Panc1 (cell line): ENCODE measurements at regions not wholly inside any gene's neighbourhood (a gene's known extent, or its start where the extent isn't known, plus 50 kb on each side); places are given as distances from the start of the nearest gene placed in this dataset.

Experiments used
- POLR2AphosphoS5 ChIP-seq: IDR thresholded peaks from 2 replicates; pipeline ENCODE4 v1.6.1; 2012; ENCODE audit warnings: mild to moderate bottlenecking, low read depth, low read length, moderate library complexity
- SIN3A ChIP-seq: IDR thresholded peaks from 2 replicates; pipeline ENCODE4 v1.6.1; 2012; ENCODE audit warnings: low read depth, mild to moderate bottlenecking, low read length, moderate library complexity, borderline replicate concordance; ENCODE audit not compliant: insufficient read depth
- TCF7L2 ChIP-seq: IDR thresholded peaks from 2 replicates; pipeline ENCODE4 v1.6.1; 2011; ENCODE audit warnings: mild to moderate bottlenecking, low read depth, low read length, inconsistent platforms
- TF ChIP-seq, protein P1 (sequence below): fragments of 450-650 bp; IDR thresholded peaks from 2 replicates; pipeline ENCODE4 v1.5.1; 2017; ENCODE audit warnings: mild to moderate bottlenecking
- TF ChIP-seq, protein P2 (sequence below), 2 experiments: IDR thresholded peaks; 2 replicates each; pipeline ENCODE4 v1.6.1; 2011 to 2012; ENCODE audit warnings: low read depth in 2 of 2, control low read depth in 1 of 2, low read length in 1 of 2, mild to moderate bottlenecking in 1 of 2, moderate library complexity in 1 of 2; ENCODE audit not compliant: insufficient read depth in 1 of 2

DNA sequence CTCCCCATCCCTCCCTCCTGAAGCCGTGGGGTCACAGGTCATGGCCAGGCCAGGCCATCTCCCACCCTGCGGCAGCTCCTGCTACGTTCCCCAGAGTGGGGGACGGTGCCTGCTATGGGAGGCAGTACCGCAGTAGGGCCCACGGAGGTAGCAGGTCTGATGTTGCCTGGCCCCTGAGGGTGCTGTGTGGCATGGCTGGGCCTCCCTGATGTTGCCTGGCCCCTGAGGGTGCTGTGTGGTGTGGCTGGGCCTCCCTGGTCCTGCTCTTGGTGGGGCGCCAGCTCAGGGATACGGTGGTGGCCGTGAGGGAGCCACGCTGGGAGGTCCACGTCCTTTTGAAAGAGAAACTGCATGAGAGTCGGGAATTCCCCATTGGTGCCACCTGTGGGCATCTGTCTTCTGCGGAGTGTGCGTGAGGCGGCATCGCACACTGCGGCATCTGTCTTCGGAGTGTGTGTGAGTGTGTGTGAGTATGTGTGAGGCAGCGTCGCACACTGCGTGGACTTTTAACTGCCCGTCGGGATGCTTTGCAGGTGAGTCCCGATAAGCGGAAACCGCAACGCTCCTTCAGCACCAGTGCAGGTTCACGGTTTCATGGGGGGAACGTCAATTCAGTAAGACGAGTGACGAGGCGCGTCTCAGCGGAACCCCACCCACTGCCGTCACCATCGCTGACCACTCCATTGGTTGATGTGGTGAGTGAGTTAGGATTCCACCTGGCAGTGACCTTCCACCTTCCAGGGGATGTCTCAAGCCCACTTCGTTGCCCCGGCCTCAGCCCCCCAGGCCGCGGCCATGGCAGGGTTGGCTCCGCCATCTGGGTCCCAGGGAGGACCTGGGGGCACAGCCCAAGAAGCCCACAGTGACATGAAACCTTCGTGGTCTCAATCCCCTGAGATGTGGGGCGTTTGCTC lies 51.2 kb upstream of the CFAP46 start:
- TF ChIP-seq, protein P1, sequence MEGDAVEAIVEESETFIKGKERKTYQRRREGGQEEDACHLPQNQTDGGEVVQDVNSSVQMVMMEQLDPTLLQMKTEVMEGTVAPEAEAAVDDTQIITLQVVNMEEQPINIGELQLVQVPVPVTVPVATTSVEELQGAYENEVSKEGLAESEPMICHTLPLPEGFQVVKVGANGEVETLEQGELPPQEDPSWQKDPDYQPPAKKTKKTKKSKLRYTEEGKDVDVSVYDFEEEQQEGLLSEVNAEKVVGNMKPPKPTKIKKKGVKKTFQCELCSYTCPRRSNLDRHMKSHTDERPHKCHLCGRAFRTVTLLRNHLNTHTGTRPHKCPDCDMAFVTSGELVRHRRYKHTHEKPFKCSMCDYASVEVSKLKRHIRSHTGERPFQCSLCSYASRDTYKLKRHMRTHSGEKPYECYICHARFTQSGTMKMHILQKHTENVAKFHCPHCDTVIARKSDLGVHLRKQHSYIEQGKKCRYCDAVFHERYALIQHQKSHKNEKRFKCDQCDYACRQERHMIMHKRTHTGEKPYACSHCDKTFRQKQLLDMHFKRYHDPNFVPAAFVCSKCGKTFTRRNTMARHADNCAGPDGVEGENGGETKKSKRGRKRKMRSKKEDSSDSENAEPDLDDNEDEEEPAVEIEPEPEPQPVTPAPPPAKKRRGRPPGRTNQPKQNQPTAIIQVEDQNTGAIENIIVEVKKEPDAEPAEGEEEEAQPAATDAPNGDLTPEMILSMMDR, result no peak
- TF ChIP-seq SIN3A (no peak), POLR2AphosphoS5 (no peak), TCF7L2 (no peak)
- TF ChIP-seq, protein P2, sequence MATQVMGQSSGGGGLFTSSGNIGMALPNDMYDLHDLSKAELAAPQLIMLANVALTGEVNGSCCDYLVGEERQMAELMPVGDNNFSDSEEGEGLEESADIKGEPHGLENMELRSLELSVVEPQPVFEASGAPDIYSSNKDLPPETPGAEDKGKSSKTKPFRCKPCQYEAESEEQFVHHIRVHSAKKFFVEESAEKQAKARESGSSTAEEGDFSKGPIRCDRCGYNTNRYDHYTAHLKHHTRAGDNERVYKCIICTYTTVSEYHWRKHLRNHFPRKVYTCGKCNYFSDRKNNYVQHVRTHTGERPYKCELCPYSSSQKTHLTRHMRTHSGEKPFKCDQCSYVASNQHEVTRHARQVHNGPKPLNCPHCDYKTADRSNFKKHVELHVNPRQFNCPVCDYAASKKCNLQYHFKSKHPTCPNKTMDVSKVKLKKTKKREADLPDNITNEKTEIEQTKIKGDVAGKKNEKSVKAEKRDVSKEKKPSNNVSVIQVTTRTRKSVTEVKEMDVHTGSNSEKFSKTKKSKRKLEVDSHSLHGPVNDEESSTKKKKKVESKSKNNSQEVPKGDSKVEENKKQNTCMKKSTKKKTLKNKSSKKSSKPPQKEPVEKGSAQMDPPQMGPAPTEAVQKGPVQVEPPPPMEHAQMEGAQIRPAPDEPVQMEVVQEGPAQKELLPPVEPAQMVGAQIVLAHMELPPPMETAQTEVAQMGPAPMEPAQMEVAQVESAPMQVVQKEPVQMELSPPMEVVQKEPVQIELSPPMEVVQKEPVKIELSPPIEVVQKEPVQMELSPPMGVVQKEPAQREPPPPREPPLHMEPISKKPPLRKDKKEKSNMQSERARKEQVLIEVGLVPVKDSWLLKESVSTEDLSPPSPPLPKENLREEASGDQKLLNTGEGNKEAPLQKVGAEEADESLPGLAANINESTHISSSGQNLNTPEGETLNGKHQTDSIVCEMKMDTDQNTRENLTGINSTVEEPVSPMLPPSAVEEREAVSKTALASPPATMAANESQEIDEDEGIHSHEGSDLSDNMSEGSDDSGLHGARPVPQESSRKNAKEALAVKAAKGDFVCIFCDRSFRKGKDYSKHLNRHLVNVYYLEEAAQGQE (IDR thresholded peaks at IDR 0.05; ENCODE audit: insufficient read depth in 1 of 2, low read depth in 2 of 2, low read length in 1 of 2), result no peak
